Vagina (tissue), 2 donors: ENCODE measurements at regions not wholly inside any gene's neighbourhood (a gene's known extent, or its start where the extent isn't known, plus 50 kb on each side); places are given as distances from the start of the nearest gene placed in this dataset.

Experiments
- POLR2A ChIP-seq, 2 donors: fragments of 450-650 bp; IDR thresholded peaks; one replicate each; pipeline ENCODE4 v1.6.1; 2017; ENCODE audit warnings: antibody characterized with exemption in 2 of 2, mild to moderate bottlenecking in 2 of 2, moderate library complexity in 2 of 2
- POLR2AphosphoS5 ChIP-seq, 2 donors: sonication (generic); formaldehyde crosslinking; IDR thresholded peaks; one replicate each; pipeline ENCODE4 v1.9.0; 2017; ENCODE audit warnings: antibody characterized with exemption in 2 of 2, mild to moderate bottlenecking in 2 of 2, low read depth in 1 of 2; ENCODE audit not compliant: insufficient read depth in 1 of 2
- TF ChIP-seq, protein P1 (sequence below), 3 experiments: fragments of 450-650 bp in 2 of 3; fragments of 200-600 bp in 1 of 3; sonication (generic) in 1 of 3; IDR thresholded peaks; one replicate each; pipeline ENCODE4 v1.5.1; 2017 to 2019; ENCODE audit warnings: antibody characterized with exemption in 3 of 3, mild to moderate bottlenecking in 2 of 3, moderate library complexity in 2 of 3

DNA sequence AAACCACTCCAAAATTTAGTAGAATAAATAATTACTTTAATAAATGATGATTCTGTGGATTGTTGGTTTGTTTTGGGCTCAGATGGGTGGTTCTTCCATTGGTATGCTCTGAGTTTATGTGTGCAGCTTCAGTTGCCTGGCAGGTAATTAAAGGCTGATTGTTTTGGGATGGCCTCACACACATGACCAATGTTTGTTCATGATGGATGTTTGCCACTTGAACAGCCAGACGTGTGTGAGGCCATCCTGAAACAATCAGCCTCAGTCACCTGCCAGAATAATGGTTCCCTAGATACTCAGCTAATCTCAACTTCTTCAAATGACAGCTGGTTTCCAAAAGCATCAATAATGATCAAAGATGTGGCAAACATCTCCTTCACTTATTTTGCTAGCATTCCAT is 352.5 kb upstream of the GULP1 start:
- TF ChIP-seq, protein P1, sequence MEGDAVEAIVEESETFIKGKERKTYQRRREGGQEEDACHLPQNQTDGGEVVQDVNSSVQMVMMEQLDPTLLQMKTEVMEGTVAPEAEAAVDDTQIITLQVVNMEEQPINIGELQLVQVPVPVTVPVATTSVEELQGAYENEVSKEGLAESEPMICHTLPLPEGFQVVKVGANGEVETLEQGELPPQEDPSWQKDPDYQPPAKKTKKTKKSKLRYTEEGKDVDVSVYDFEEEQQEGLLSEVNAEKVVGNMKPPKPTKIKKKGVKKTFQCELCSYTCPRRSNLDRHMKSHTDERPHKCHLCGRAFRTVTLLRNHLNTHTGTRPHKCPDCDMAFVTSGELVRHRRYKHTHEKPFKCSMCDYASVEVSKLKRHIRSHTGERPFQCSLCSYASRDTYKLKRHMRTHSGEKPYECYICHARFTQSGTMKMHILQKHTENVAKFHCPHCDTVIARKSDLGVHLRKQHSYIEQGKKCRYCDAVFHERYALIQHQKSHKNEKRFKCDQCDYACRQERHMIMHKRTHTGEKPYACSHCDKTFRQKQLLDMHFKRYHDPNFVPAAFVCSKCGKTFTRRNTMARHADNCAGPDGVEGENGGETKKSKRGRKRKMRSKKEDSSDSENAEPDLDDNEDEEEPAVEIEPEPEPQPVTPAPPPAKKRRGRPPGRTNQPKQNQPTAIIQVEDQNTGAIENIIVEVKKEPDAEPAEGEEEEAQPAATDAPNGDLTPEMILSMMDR (IDR thresholded peaks at IDR 0.05): no peak
- TF ChIP-seq POLR2A (IDR thresholded peaks at IDR 0.05) (no peak), POLR2AphosphoS5 (IDR thresholded peaks at IDR 0.05; ENCODE audit: insufficient read depth in 1 of 2, low read depth in 1 of 2) (no peak)
